NT2/D1 (cell line): ENCODE measurements at regions not wholly inside any gene's neighbourhood (a gene's known extent, or its start where the extent isn't known, plus 50 kb on each side); places are given as distances from the start of the nearest gene placed in this dataset.

ENCODE experiments used
- SUZ12 ChIP-seq: IDR thresholded peaks from 2 replicates; pipeline ENCODE4 v1.6.1; 2011; ENCODE audit not compliant: insufficient read length, insufficient read depth; ENCODE audit errors: extremely low read depth
- YY1 ChIP-seq: IDR thresholded peaks from 2 replicates; pipeline ENCODE4 v1.6.1; 2011; ENCODE audit not compliant: insufficient read length, insufficient read depth

DNA sequence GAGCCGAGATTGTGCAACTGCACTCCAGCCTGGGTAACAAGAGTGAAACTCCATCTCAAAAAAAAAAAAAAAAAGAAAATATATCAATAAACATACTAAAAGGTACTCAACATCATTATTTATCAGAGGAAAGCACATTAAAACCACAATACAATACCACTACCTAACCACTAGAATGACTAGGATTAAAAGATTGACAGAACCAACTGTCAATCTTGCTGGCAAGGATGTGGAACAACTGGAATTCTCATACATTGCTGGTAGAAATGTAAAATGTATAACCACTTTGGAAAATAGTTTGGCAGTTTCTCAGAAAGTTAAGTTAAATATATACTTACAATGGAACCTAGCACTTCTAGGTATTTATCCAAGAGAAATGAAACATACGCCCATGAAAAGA is 88.6 kb downstream of the B3GNT2 start:
- no peak for TF ChIP-seq YY1
- no peak for TF ChIP-seq SUZ12
